OCI-M1 (cell line): ENCODE measurements at regions not wholly inside any gene's neighbourhood (a gene's known extent, or its start where the extent isn't known, plus 50 kb on each side); places are given as distances from the start of the nearest gene placed in this dataset.

Source experiments
- DNase-seq: peaks from one replicate; lab custom pipeline; 2025; lab: John Stamatoyannopoulos, UW

DNA sequence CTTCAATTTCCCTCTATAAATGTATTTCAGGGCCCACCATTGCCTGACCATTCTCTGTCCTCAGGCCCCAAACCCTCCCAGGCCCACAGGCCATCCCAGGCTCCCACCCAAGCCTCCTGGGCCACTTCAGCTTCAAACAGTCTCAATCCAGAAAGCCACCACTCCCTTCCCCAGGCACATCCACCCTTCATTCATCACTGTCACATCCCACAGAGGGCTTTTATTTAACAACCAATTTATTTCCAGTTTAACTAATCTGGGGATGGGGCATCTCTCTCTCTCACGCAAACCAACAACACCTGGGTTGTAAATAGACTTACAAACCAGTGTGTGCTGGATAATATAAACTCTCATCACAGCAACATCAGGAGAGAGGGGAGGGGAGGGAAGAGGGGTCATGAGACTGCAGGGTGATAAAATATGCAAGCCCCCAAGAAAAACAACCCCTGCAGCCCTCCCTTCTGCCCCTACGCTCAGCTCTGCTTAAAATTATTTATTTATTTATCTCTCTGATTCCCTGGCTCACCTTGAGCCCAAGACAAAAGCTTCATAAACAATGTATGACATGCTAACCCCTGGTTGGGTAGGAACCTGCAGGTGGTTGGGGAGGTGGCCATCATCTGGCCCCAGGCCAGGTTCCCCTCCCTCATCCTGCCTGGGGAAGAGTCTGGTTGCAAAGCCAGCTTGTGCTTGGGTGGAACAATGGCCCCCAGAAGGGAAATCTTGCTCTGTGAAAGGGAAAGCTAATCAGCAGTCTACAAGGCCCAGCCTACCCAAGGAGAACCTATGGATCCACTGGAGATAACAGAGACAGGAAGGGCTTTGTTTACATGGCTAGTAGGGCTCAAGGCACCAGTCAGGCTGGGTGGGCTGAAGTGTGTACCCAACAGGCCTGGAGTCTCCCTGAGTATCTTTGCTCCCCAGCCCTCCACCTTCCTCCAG is 359.2 kb downstream of the BUD13 start:
- DNase-seq, result no peak

DNA sequence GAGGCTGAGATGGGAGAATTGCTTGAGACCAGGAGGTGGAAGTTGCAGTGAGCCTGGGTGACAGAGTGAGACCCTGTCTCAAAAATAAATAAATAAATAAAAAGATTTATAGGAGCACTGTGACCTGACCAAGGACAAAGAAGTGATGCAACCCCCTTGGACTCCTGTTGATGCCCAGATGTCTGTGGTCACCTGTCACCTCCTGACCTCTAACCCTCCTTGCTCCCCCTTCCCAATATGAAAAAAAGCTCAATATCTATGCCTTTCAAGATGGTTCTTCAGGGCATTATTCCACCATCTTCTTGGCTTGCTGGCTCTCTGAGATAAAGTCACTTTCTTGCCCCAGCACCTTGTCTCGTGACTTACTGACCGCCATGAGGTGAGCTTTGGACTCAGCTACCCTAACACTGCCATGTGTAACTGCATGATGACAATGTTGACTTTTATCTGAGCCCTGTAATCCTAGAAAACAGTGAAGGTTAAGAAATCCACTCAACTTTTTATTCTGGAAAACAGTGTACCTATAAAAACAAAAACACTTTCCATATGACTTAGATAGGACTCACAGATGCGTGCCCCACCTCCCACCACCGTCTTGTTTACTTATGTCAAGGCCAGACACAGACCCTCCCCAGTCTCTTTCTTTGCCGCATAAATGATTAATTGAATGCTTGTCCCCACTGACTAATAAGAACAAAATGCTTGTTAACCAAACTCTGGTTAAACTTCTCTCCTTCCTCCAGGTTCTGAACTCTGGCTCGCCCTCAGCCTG is 360.5 kb downstream of the BUD13 start:
- no peak for DNase-seq

DNA sequence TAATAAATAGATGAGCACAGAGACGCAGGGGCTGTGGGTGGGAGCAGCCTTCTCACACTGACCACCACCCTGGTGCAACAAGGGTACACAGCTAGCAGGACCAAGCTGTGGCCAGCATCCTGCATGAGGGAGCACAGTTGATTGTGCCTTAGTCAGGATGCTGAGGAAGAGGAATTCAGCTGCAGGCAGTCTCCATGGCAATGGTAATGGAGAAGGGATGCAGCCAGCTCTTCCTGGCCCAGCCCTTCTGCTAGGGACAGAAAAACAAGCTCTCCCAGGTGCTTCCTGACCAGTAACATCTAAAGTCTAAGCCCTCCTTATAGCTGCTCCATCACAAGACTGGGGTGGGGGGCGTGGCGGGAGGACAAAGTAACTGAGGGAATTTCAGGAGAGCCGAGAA is 363.5 kb downstream of the BUD13 start:
- no peak for DNase-seq

DNA sequence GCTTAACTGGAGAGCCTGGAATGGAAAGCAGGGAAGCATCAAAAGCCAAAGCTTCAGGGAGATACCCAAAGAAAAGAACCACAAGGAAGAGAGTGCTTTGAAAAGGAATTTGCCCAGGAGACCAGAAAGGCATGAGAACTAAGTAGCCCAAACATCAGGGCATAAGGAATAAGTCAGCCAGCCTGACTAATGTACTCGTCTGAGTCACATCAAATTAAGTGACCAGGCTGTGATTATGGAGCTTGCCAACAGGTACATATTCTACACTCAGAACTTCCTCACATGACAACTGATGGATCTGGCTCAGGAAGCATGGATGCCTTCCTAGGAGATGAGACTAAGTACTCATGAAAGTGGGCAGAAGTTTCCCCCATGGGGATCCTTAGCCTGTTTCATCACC is 366.7 kb downstream of the BUD13 start:
- DNase-seq, result no peak

DNA sequence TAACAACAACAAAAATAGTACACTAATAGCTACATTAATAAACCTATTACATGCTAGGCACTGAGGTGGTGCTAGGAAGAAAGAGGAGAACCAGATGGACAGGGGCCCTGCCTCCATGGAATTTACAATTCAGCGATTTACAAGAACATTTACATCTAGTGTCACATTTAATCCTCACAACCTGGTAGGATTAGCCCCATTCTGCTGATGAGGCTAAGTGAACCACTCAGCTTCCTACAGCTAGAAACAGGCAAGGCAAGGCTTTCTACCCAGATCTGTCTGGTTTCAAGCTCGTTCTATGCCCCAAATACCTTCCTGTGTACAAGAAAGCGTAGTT is 368.4 kb downstream of the BUD13 start:
- DNase-seq, result no peak

DNA sequence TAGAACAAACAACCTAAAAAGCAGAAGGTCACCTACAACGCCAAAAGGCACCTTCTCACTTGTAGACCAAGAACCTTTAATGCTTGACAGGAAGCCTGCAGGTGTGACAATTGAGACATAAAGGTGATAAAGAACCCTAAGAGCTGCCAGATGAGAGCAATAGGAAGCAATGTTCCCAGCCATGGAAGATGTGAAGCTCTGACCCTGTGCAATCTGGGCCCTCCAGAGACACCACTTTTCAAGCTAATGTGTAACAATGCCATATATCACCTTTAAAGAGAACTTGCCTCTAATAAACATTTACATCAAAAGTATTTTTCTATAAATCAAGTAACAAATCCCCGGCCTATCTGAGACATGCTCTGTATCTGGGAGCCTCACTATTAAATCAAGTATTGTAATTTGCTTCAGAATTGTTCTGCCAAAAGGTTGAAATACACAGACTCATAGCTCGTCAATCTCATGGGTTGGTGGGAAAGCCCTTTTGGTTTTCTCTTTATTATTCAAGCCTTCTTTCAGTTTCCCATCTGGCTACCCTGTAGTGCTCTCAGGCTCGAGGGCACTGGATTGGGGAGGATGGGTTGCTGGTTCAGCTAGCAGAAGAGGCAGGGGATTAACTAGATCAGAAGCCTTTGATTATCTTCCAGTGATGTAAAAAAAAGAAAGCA is 368.9 kb downstream of the BUD13 start:
- no peak for DNase-seq

DNA sequence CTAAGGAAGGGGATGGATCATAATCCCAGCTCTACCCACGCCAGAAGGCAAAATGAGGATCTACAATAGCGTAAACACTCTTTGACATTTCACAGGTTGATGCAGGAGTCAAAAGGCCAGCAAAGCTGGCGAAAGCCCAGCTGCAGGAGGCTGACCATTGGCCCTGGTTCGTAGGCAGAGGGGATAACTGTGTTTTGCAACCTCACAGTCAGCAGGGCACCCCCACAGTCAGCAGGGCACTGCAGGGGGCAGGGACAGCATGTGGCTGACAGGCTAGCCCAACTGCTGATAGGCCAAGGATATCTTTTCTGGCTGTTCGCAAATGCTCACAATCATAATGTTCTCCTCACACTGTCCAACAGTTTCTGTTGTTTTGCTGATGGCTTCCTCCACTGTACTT is 372.7 kb downstream of the BUD13 start:
- DNase-seq, result no peak

DNA sequence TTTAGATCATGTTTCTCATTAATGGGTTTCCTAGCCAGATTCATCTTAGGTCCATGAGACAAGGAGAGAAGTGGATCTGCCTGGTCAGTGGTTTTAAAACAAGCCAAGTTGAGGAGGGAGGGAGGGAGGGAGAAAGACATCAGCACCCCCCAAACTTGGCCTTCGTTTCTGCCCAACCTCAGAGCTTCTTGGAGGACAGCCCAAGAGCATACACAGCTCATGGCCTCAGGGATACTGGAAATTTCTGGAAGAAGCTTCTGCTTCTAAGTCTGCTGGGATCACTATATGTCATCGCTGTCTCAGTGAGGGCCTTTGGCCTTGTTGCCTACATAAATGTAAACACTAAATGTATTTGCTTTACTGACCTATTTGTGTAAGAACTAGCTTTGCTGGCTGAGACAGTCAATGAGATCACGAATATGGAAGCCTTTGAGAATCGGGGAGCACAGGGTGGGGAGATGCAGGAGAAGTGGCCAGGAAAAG is 375.1 kb downstream of the BUD13 start:
- DNase-seq, result no peak

DNA sequence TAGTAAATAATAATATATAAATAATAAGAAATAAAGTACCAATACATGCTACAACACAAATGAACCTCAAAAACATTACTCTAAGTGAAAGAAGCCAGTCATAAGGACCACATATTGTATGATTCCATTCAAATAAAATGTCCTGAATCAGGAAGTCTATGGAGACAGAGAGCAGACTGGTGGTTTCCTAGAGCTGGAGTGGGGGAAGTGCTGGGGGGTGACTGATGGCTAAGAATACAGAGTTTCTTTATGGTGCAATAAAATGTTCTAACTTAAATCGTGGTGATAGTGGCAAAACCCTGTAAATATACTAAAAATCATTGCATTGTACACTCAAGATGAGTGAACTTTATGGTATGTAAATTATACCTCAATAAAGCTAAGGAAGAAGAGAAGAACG is 376.5 kb downstream of the BUD13 start:
- DNase-seq, result no peak

DNA sequence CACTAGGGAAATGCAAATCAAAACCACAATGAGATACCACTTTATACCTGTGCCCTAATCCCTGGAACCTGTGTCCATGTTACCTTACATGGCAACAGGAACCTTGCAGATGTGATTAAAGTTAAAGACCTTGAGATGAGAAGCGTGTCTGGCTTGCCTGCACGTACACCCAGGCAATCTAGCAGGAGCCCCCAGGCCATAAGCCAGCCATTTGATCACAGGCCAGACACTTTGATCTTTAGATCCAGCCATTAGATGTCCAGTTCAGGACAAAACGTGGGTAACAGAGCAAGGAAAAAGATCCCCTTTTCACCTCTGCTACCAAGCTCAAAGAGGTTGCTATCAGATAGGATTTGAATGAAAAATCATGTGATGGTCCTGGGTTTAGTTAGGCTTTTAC is 378.8 kb downstream of the BUD13 start:
- DNase-seq, result no peak

DNA sequence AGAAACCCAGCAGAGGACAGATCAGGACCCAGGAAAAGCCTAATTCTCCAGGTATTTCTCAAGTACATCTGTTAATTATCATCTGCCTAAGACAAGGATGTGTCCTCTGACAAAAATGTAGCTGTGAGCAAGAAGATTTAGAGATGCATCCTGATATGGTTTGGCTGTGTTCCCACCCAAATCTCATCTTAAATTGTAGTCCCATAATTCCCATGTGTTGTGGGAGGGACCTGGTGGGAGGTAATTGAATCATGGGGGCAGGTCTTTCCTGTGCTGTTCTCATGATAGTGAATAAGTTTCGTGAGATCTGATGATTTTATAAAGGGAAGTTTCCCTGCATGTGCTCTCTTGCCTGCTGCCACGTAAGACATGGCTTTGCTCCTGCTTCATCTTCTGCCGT is 381.8 kb downstream of the BUD13 start:
- DNase-seq, result no peak

DNA sequence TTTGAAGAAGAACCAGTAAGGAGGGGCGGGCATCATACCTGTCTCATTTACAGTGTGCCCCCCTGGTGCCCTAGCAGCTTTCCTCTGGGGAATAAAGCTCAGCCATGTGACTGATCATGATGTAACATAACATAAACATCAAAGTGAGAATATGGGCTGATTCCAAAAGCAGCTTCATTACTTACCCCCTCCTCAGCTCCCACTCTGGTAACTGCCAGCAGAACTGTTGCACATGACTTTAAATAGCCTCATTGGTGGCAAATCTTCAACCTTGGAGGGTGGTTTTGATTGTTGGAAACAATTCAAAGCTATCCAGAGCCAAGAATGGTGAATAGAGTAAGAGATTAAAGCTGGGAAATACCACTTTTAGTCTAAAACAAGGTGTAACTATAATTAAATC is 384.6 kb downstream of the BUD13 start:
- DNase-seq, result no peak

DNA sequence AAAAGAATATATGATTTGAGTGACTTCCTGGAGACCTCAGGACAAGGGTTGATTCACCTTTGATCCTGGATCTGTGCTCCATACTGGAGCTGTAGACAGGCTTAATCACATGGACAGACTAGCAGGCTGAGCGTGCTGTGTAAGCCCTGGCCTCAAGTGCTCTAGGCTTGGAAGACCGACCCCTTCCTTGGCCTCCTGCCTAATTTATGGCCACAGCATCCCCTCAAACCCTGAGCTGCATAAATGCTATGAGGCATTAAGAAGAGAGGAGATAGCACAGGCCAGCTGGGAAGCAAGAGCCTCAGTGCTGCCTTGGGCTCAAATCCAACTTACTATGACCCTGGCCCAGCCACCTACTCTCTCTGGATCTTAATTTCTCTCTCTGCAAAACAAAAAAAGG is 385.1 kb downstream of the BUD13 start:
- no peak for DNase-seq

DNA sequence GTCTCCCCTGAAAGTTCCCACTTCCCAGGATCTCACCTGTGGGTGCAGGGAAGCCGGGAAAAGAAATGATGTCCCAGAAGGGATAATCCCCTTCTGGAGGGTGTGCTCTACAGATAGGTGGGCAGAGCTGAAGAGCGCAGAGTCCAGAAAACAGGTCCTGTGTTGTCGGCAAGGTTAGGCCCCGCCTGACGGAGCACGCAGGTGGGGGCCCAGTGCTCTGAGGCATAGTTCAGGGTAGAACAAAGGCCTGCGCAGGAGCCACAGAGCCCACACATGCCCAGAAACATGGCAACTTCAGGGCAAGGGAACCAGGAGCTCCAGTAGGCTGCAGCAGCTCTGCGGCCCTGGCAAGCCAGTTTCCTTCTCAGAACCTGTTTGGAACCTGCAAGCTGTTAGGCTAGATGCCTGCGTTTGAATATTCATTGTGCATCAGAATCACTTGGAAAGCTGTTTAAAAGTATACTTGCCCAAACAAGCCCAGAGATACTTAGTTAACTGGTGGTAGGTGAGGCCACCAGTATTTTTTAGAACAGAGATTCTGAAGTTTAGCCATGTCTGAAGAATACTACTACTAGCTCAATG is 386.6 kb downstream of the BUD13 start:
- DNase-seq, result no peak

DNA sequence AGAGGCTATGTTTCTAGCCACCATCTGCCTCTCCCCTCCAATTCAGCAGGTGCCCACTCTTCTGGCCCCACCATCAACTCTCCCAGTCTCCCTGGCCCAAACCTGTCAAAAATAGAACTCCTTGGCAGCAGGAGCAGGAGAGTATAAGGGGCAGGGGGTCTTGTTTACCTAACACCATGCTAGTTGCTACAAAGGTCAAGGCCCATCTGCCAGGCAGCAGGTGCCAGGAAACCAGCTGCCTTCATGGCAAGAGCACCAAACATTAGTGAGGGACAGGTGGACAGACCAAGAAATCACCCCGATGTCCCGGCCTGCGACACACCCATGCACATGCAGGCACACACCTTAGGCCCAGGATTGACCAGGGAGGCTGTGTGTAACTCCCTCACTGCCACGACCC is 387.9 kb downstream of the BUD13 start:
- no peak for DNase-seq

DNA sequence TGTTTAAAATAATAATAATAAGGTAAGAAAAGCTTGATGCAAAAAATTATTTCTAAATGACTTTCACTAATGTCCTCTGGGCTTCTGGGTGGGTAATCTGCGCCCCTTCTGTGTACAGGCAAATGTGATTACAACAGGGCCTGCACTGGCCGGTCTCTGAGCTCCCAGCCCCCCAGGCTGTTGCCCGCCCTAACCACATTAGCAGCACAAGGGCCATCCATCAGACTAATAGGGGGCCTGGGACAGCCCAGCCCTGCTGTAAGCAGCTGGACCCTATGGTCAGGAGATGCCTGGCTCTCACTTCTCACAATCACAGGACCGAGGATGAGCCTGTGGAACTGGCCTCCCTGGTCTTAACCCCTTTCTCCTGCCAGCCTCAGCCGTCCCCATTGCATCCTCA is 388.4 kb downstream of the BUD13 start:
- no peak for DNase-seq

DNA sequence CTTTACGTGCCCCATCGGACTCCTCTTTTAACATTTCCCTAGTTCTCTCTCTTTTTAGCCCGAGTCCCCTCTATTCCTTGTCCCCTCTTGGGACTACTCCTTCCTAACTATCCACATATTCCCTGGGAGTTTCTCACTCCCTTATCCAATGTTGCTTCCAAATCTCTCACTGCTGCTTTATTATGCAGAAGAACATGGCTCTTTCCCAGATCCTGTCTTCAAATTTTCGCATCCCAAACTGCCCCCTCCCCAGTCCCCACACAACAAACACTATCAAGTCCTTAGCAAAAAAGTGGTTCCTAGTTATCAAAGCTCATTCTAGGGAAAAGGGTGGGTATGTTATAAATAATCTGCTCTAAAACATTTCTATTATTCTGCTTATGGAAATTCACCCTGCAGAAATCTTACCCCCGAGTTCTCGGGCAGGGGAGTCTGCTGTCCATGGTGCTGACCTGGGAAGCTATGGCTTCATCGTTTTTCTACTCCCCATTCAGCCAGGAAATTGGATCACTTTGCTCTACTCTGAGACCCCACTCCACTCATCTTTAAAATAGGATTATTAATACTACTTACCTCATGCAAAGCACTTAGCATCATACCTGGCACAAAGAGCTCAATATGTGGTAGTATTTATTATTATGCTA is 393.5 kb downstream of the BUD13 start:
- DNase-seq, result peak; percentile 56

DNA sequence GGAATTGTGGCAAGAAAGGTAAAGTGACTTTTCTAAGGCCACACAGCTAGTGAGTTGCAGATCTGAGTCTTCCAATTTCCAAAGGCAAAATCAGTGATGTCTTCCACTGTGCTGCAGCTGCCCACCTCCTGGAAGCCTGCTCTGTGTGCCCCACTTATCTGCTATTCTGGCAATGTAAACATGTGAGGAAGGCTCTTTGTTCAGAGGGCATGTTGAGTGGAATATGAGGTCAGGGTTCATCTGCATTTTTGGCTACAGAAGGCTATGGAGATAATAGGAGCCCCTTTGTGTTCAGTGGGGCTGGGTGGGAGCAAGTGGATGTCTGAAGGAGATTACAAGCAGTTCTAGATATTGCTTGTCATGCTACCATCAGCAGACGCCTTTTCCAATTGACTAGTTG is 396.2 kb downstream of the BUD13 start:
- no peak for DNase-seq

DNA sequence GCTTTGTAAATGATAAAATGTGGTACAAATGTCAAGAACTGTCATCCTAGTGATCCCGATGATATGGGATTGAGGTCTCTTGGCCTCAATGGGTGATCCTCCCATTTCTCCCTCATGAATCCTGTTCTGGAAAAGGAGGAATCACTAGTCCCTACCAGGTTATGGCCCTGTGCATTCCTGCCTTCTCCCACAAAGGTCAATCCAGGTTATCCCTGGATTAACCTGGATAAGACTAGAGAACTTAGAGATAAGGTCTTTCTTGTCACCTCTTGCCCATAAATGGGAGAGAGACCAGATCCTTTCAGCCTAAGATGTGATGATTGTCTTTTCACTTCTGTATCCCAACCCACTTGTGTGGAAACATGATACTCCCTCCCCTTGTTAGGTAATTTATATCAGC is 396.7 kb downstream of the BUD13 start:
- DNase-seq, result no peak

DNA sequence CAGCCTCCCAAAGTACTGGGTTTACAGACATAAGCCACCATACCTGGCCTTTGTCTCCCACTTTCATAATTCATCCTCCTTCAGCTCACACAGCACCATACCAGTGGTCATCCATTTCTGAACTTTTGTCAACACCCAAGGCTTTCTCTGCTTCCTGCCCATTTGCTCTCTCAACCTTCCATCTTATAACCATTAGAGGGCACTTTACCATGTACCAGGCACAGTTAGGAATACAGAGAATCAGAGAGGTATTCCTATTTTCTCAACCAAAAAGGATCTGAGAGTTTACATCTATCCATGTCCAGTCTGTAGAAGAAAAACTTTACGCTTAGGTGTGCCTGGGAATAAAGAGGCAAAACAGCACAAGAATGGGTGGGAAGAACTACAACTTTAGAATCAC is 397.6 kb downstream of the BUD13 start:
- DNase-seq, result no peak

DNA sequence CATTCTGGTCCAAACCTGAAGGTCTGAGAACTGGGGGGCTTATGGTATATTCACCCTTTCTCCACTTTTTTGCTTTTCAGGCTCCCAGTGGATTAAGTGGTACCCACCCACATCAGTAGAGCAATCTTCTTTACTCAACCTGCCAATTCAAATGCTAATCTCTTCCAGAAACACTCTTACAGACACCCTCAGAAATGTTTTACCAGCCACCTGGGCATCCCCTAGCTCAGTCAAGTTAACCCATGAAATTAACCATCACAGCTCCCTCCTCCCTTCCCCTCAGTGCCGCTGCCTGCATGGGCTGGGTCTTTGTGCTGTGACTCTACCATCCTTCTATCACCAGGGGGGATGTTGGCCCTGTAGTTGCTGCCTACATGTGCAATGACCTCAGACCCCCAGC is 398.7 kb downstream of the BUD13 start:
- no peak for DNase-seq
